ENCODE measurements at regions not wholly inside any gene's neighbourhood (a gene's known extent, or its start where the extent isn't known, plus 50 kb on each side); places are given as distances from the start of the nearest gene placed in this dataset.
"Not testable (repeated sequence)": the region's sequence is repeated elsewhere in the genome, so short reads cannot be mapped to it uniquely, and the experiment has no call there.

DNA sequence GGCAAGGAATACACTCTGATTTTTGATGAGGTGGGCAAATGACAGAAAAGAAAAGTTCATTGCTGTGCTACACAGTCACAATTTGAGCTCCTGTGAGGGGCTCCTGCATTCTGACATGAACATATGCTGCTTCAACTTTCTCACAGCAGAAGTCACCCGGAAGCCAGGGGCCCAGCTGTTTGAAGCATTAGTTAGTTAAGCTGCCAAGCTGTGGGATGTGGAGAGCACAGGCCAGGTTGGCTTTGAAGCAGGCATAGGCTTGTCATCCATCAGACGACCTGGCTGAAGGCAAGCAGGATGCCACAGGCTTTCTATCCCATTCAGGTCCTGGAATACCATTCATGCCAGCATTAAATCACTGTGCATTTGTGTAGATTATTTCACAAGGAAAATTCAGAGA lies 63.1 kb downstream of the MTNR1B start:
- TF ChIP-seq MYC (IDR thresholded peaks at IDR 0.05; ENCODE audit: low read depth, low read length) (no peak), POLR2A (IDR thresholded peaks at IDR 0.05; ENCODE audit: extremely low read depth, insufficient read length) (no peak), CTCF (IDR thresholded peaks at IDR 0.05; ENCODE audit: low read depth, low read length) (no peak)
- TF ChIP-seq, protein P1, sequence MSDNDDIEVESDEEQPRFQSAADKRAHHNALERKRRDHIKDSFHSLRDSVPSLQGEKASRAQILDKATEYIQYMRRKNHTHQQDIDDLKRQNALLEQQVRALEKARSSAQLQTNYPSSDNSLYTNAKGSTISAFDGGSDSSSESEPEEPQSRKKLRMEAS (IDR thresholded peaks at IDR 0.05; ENCODE audit: low read depth, low read length), result no peak
- no peak for DNase-seq (ENCODE audit: low read depth)
- H3K4me3 ChIP-seq (ENCODE audit: low read depth, low read length), result no peak overlapping the region

DNA sequence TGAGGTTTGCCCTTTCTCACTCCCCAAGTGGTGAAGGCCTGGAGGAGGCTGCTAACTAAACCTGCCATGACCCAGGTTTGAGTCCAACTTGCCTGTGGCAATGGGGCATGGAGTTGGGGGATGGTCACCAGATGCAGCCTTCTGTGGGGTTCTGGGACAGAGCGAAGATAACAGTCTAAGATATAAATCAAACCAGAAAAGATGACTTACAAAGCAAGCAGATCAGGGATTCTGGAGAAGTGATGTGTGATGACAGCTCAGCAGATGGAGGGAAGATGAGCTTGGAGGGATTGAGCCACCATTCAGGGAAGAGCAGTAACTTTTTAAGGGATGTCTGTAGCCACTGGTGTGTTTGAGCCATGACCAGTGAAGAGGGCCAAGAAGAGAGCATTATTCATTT lies 63.6 kb downstream of the MTNR1B start:
- no peak for TF ChIP-seq MYC (IDR thresholded peaks at IDR 0.05; ENCODE audit: low read depth, low read length)
- DNase-seq (ENCODE audit: low read depth), result no peak
- no peak overlapping the region for H3K4me3 ChIP-seq (ENCODE audit: low read depth, low read length)

GRCh38 chr11:93034031-93034722 lies 64.7 kb downstream of the MTNR1B start:
- no peak for TF ChIP-seq CTCF (IDR thresholded peaks at IDR 0.05; ENCODE audit: low read depth, low read length)
- TF ChIP-seq POLR2A (IDR thresholded peaks at IDR 0.05; ENCODE audit: extremely low read depth, insufficient read length), result no peak
- TF ChIP-seq, protein P1 (IDR thresholded peaks at IDR 0.05; ENCODE audit: low read depth, low read length), result no peak
- no peak for TF ChIP-seq MYC (IDR thresholded peaks at IDR 0.05; ENCODE audit: low read depth, low read length)
- H3K4me3 ChIP-seq (ENCODE audit: low read depth, low read length), result no peak overlapping the region
- DNase-seq (ENCODE audit: low read depth), result no peak

DNA sequence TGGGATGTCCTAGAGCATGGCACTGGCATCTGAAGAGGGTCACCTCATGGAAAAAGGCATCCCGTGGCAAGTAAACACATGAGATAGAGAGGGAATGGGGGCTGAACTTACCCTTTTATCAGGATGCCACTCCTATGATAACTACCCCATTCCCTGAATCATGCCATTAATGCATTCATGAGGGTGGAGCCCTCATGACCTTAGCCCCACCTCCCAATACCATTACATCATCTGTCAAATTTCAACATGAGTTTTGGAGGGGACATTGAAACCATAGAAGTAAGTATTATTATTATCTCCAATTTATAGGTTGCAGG lies 65.2 kb downstream of the MTNR1B start:
- no peak for DNase-seq (ENCODE audit: low read depth)
- no peak overlapping the region for H3K4me3 ChIP-seq (ENCODE audit: low read depth, low read length)
- TF ChIP-seq POLR2A (IDR thresholded peaks at IDR 0.05; ENCODE audit: extremely low read depth, insufficient read length), result no peak

DNA sequence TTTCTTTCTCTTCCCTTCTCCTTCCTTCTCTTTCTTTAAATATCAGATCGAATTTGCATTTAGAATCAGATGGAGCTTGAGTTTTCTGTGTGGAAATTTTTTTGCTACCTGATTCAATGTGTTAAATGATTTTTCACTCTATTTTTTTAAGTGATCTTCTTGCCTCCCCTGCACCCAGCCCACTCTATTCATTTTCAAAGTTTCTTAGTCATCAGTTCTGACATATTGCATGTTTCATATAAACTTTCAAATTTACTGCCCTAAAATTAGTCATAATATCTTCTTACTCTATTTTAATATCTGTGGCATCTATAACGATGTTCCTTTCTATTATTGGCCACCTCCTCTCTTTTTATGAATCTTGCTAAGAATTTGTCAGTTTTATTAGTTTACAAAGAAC lies 69.1 kb downstream of the MTNR1B start:
- TF ChIP-seq MYC (IDR thresholded peaks at IDR 0.05; ENCODE audit: low read depth, low read length) (no peak), CTCF (IDR thresholded peaks at IDR 0.05; ENCODE audit: low read depth, low read length) (no peak), POLR2A (IDR thresholded peaks at IDR 0.05; ENCODE audit: extremely low read depth, insufficient read length) (no peak)
- TF ChIP-seq, protein P1 (IDR thresholded peaks at IDR 0.05; ENCODE audit: low read depth, low read length), result no peak
- no peak overlapping the region for H3K4me3 ChIP-seq (ENCODE audit: low read depth, low read length)
- no peak for DNase-seq (ENCODE audit: low read depth)

- H3K4me3 ChIP-seq (ENCODE audit: low read depth, low read length), result no peak overlapping the region
- TF ChIP-seq, protein P1 (IDR thresholded peaks at IDR 0.05; ENCODE audit: low read depth, low read length), result no peak
- no peak for DNase-seq (ENCODE audit: low read depth)
Observed at GRCh38 chr11:93039531-93040240, 70.2 kb downstream of the MTNR1B start.

DNA sequence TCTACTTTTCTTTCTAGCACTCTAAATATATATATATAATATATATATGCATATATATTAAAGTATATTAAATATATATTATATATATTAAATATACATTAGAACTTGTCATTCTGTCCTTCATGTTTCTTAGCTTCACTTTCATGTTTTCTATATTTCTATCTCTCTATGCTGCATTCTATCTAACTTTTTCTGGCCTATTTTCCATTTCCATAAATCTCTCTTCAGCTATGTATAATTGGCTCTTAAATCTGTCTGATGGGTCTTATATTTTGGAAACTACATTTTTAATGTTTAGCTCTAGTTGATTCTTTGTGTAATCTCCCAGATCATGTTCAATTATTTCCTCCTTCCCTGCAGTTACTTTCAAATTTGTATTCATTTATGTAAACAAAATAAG lies 72.2 kb downstream of the MTNR1B start:
- TF ChIP-seq POLR2A (IDR thresholded peaks at IDR 0.05; ENCODE audit: extremely low read depth, insufficient read length), result no peak
- TF ChIP-seq CTCF (IDR thresholded peaks at IDR 0.05; ENCODE audit: low read depth, low read length), result no peak
- TF ChIP-seq MYC (IDR thresholded peaks at IDR 0.05; ENCODE audit: low read depth, low read length), result no peak
- TF ChIP-seq, protein P1 (IDR thresholded peaks at IDR 0.05; ENCODE audit: low read depth, low read length), result no peak
- H3K4me3 ChIP-seq (ENCODE audit: low read depth, low read length), result no peak overlapping the region
- DNase-seq (ENCODE audit: low read depth), result no peak

DNA sequence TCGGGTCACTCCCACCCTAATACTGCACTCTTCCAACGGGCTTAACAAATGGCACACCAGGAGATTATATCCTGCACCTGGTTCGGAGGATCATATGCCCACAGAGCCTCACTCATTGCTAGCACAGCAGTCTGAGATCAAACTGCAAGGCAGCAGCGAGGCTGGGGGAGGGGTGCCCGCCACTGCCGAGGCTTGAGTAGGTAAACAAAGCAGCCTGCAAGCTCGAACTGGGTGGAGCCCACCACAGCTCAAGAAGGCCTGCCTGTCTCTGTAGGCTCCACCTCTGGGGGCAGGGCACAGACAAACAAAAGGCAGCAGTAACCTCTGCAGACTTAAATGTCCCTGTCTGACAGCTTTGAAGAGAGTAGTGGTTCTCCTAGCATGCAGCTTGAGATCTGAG lies 73.7 kb downstream of the MTNR1B start:
- H3K4me3 ChIP-seq (ENCODE audit: low read depth, low read length); DNase-seq (ENCODE audit: low read depth): not testable (repeated sequence)
